ENCODE measurements at regions not wholly inside any gene's neighbourhood (a gene's known extent, or its start where the extent isn't known, plus 50 kb on each side); places are given as distances from the start of the nearest gene placed in this dataset.

DNA sequence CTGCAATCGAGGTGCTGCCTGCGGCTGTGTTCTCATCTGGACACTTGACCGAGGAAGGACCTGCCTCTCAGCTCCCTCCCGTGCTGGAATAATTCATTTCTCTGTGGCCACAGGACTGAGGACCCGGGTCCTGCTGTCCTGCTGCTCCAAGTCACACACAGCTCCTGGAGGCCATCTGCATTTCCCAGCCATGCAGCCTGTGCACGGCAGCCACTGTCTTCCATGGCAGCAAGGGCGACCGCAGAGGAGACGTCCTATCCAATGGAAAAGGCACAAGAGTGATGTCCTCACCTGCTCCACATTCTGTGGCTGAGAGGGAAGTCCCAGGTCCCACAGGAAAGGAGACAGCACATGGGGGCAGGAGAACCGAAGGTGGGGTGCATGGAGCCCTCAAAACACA is 495.8 kb downstream of the BRD1 start:
- no peak overlapping the region for H3K4me3 ChIP-seq (ENCODE audit: low read length)
- no peaks in the 10 kb centered on the region for H3K36me3 ChIP-seq (ENCODE audit: insufficient read depth, low read length)
- H3K27me3 ChIP-seq (ENCODE audit: insufficient read depth, low read length): no peaks in the 10 kb centered on the region
- H3K9me3 ChIP-seq (ENCODE audit: low read length): no peaks in the 10 kb centered on the region
- H3K4me1 ChIP-seq (ENCODE audit: insufficient read depth, low read length): no peaks in the 10 kb centered on the region
- no peak overlapping the region for H2AFZ ChIP-seq (ENCODE audit: low read depth, low read length)

DNA sequence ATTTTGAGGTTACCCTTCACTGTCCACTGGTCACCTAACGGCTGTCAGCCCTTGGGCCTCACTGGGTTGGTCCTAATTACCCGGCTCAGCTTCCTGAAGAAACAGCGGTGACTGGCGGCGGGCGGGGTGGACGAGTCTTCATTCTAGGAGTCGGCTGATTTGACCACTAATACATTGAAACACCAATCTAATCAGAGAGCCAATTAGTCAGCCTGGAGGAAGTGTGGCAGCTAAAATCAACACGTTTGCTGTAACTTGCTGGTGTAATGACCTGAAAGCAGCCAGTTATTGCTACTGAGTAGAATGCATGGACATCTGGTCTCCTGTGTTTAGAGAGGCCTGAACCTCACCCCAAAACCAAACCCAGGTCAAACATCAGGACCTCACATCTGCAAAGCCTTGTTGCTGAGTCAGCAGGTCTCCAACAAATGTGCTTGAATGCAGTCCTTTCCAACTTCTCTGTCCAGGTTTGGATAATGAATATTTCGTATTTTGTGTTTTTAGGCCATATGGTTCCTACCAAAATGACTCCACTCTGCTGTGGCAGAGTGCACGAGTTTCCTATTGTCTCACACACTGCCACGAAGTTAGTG is 496.4 kb downstream of the BRD1 start:
- Histone ChIP-seq H3K27me3 (ENCODE audit: insufficient read depth, low read length) (no peaks in the 10 kb centered on the region), H2AFZ (ENCODE audit: low read depth, low read length) (no peak overlapping the region), H3K36me3 (ENCODE audit: insufficient read depth, low read length) (no peaks in the 10 kb centered on the region)

DNA sequence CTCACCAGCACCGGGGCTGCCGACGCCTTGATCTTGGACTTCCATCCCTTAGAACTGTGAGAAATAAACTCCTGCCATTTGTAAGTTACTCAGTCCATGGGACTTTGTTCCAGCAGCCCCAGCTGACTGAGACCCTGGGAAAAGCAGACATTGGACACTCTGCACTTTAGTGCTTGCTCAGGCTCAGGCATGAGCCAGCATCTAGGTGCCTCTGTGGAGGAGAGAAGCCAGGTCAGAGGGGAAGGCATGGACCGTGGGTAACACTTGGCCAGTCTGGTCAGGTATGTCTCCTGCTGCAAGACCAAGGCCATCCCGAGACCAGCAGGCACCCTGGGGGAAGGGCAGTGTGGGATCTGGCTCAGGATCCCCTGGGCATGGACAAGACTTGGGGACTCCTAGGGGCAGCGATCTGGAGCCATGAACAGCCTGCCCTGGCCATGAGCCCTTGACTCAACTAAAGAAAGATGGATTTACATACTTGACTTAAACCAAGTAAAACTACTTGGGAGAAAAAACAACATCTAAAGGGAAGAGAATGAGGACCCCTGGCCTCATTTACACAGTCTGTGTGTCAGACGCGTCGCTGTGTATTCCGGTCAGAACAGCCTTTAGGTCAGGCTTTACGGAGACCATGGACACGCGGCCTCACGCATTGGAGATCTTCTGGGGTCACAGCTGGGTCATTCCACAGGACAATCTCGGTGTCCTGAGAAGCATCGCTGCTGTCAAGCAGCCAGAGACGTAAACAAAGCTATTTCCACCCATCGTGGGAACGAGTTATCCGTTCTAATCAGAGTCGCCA is 497.1 kb downstream of the BRD1 start:
- H3K4me1 ChIP-seq (ENCODE audit: insufficient read depth, low read length): no peaks in the 10 kb centered on the region
- H3K27me3 ChIP-seq (ENCODE audit: insufficient read depth, low read length): no peaks in the 10 kb centered on the region
- no peak overlapping the region for H2AFZ ChIP-seq (ENCODE audit: low read depth, low read length)
- H3K9me3 ChIP-seq (ENCODE audit: low read length): no peaks in the 10 kb centered on the region
- no peak overlapping the region for H3K4me3 ChIP-seq (ENCODE audit: low read length)
- H3K36me3 ChIP-seq (ENCODE audit: insufficient read depth, low read length): no peaks in the 10 kb centered on the region

More for the DNA sequence above, 496.4 kb downstream of the BRD1 start:
- Histone ChIP-seq H3K4me1 (ENCODE audit: insufficient read depth, low read length) (no peaks in the 10 kb centered on the region), H3K9me3 (ENCODE audit: low read length) (no peaks in the 10 kb centered on the region), H3K4me3 (ENCODE audit: low read length) (no peak overlapping the region)

DNA sequence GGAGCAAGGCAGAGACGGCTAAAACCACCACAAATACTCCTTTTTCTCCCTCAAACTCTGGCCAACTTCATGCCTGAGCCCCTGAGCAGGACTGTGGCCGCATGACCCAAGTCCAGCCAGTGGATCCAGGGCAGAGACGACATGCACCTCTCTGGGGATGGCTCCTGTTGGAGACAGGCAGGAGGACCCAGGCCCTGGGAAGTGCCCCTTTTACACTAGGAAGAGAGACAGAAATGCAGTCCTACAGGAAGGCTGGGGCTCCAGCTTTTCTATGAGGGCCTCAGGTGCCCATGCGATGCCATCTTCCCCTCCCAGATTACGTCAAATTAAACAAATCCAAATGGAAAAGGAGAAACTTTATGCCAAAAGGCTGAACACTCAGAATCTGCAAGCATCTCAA is 498.0 kb downstream of the BRD1 start:
- Histone ChIP-seq H2AFZ (ENCODE audit: low read depth, low read length) (no peak overlapping the region), H3K9me3 (ENCODE audit: low read length) (no peaks in the 10 kb centered on the region), H3K36me3 (ENCODE audit: insufficient read depth, low read length) (no peaks in the 10 kb centered on the region), H3K4me1 (ENCODE audit: insufficient read depth, low read length) (no peaks in the 10 kb centered on the region), H3K27me3 (ENCODE audit: insufficient read depth, low read length) (no peaks in the 10 kb centered on the region), H3K4me3 (ENCODE audit: low read length) (no peak overlapping the region)

DNA sequence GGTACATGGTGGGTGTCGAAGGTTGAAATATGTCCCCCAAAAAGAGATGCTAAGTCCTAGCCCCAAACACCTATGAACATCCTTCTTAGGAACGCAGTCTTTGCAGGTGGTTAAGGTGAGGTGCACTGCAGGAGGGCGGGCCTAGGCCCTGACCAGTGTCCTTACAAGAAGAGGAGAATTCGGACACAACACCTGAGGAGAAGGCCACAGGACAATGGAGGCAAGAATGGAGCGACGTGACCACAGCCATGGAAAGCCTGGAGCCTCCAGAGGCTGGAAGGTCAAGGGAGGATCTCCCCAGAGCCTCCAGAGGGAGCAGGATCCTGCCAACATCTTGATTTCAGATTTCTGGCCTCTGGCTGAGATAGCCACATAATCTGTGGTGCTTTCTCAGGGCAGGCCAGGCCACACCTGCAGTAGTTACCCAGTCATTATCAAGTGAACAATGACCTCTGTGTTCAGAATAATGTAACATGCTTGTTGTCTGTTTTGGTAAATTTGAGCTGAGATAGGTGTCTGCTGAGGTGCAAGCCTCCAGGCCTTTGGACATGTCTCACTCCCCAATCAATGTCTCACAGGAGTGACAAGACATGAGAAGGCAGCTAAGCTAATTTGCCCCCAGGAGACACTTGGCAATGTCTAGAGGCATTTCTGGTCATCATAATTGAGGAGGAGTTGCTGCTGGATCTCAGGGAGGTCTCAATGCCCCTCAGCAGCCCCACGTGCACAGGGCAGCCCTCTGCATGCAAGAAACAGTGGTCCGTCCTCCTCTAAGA is 498.9 kb downstream of the BRD1 start:
- H2AFZ ChIP-seq (ENCODE audit: low read depth, low read length): no peak overlapping the region
- no peaks in the 10 kb centered on the region for H3K9me3 ChIP-seq (ENCODE audit: low read length)
- H3K4me1 ChIP-seq (ENCODE audit: insufficient read depth, low read length): no peaks in the 10 kb centered on the region
- H3K36me3 ChIP-seq (ENCODE audit: insufficient read depth, low read length): no peaks in the 10 kb centered on the region
- H3K27me3 ChIP-seq (ENCODE audit: insufficient read depth, low read length): no peaks in the 10 kb centered on the region
- no peak overlapping the region for H3K4me3 ChIP-seq (ENCODE audit: low read length)

DNA sequence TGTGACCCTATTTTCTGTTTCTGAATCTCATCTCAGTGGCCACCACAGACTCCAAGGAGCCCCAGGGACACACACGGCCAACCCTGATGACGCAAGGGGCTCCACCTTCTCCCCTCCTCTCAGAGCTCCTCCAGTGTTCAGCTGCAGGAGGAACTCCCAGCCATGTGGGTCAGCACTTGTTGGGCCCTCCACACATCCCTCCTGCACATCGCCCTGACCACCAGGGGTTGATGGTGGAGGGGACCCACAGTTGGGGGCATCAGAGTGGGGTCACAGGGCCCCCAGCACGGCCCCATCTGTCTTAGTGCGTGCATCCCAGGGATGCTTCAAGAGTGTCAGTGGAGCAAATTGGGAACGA is 499.6 kb downstream of the BRD1 start:
- peaks cover under 1% of the 10 kb centered on the region for H3K27me3 ChIP-seq (ENCODE audit: insufficient read depth, low read length)
- H3K9me3 ChIP-seq (ENCODE audit: low read length): no peaks in the 10 kb centered on the region
- no peak overlapping the region for H2AFZ ChIP-seq (ENCODE audit: low read depth, low read length)
- H3K36me3 ChIP-seq (ENCODE audit: insufficient read depth, low read length): no peaks in the 10 kb centered on the region
- H3K4me1 ChIP-seq (ENCODE audit: insufficient read depth, low read length): no peaks in the 10 kb centered on the region
- no peak overlapping the region for H3K4me3 ChIP-seq (ENCODE audit: low read length)

DNA sequence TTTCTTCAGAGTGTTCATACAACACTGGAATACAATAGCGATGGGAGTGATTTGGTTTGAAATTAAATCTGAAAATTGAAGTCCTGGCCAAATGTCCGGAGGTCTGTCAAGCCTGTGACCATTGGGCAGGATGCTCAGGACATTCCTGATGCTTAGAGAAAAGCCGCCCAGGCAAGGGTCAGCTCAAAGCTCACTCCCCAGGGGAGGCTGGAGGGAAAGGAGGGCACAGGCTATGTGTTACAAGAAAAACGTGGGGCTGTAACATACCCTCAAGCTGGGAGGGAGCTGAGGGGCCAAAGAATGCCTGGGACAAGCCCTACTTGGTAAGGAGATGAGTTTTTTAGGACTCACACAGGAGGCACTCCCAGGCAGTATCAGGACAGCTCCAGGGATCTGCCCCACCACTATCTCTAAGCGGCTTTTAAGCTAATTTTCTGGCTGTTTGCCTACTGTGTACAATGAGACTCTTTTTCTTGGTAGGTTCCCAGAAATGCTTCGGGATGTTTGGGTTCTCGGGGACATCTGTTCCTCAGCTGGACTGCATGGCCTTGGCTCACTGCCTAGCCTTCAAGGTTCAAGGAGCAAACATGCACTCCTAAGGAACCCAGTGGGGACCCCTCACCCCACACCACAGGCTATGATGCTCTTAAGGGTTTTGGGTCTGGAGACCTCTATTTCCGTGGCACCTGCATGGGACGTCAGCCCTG is 500.1 kb downstream of the BRD1 start:
- Histone ChIP-seq H3K9me3 (ENCODE audit: low read length) (no peaks in the 10 kb centered on the region), H3K4me3 (ENCODE audit: low read length) (no peak overlapping the region), H3K4me1 (ENCODE audit: insufficient read depth, low read length) (no peaks in the 10 kb centered on the region), H3K36me3 (ENCODE audit: insufficient read depth, low read length) (no peaks in the 10 kb centered on the region), H2AFZ (ENCODE audit: low read depth, low read length) (no peak overlapping the region), H3K27me3 (ENCODE audit: insufficient read depth, low read length) (peaks cover 4% of the 10 kb centered on the region)

DNA sequence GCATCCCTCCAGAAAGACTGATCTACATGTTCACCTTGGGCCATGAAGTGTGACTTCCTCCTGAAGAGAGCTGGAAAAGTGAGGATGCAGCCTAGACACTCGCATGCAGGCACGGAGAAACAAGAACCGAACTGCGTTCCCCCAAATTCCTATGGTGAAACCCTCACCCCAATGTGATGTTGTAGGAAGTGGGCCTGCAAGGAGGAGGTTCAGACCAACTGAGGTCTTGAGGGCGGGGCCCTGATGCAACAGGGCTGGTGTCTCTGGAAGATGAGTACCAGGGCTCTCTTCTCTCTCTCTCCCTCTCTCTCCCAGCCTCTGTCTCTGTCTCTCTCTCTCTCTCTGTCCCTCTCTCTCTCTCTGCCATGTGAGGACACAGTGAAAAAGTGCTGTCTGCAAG is 501.1 kb downstream of the BRD1 start:
- H3K4me3 ChIP-seq (ENCODE audit: low read length): no peak overlapping the region
- H2AFZ ChIP-seq (ENCODE audit: low read depth, low read length): no peak overlapping the region
- H3K27me3 ChIP-seq (ENCODE audit: insufficient read depth, low read length): peaks cover 4% of the 10 kb centered on the region
- no peaks in the 10 kb centered on the region for H3K9me3 ChIP-seq (ENCODE audit: low read length)
- H3K4me1 ChIP-seq (ENCODE audit: insufficient read depth, low read length): no peaks in the 10 kb centered on the region
- H3K36me3 ChIP-seq (ENCODE audit: insufficient read depth, low read length): no peaks in the 10 kb centered on the region

DNA sequence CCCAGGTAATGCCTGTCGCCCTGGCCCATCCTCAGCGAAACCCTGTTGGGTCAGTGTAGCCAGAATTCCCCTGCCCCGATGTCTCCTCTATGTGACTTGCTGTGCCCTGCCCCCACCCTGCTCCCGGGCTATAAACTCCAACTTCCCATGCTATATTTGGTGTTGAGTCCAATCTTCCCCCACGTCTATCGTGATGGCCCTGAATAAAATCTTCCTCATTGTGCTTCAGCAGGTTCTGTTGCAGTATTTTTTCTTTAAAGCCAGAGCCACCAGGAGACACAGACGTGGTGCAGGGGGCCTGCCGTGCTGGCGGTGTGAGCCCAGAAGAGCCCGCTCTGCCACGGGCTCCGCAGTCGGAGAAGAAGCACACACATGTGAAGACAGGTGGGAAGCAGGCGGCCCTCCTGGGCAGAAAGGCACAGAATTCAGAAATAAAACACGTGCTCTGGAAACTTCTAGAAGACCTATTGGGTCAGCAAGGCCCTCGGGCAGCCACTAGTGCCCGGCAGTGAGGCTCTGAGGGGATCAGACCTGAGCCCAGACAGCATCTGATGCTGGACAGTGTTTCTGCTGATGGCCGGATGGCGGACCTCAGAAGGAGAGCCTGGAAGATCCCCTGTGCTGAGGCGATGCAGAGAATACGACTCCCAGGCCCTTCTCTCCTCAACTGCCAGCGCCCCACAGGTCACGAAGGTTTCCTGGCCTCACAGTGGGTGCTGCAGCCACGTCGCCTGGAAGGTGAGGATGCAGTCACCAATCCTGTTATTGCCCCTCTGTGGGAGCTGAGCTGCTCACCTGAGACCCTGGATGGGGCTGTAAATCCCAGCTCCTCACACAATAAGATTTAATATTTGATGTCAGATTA is 501.9 kb downstream of the BRD1 start:
- H3K4me3 ChIP-seq (ENCODE audit: low read length): no peak overlapping the region
- no peak overlapping the region for H2AFZ ChIP-seq (ENCODE audit: low read depth, low read length)
- peaks cover 4% of the 10 kb centered on the region for H3K27me3 ChIP-seq (ENCODE audit: insufficient read depth, low read length)
- no peaks in the 10 kb centered on the region for H3K36me3 ChIP-seq (ENCODE audit: insufficient read depth, low read length)
- H3K9me3 ChIP-seq (ENCODE audit: low read length): no peaks in the 10 kb centered on the region
- no peaks in the 10 kb centered on the region for H3K4me1 ChIP-seq (ENCODE audit: insufficient read depth, low read length)

DNA sequence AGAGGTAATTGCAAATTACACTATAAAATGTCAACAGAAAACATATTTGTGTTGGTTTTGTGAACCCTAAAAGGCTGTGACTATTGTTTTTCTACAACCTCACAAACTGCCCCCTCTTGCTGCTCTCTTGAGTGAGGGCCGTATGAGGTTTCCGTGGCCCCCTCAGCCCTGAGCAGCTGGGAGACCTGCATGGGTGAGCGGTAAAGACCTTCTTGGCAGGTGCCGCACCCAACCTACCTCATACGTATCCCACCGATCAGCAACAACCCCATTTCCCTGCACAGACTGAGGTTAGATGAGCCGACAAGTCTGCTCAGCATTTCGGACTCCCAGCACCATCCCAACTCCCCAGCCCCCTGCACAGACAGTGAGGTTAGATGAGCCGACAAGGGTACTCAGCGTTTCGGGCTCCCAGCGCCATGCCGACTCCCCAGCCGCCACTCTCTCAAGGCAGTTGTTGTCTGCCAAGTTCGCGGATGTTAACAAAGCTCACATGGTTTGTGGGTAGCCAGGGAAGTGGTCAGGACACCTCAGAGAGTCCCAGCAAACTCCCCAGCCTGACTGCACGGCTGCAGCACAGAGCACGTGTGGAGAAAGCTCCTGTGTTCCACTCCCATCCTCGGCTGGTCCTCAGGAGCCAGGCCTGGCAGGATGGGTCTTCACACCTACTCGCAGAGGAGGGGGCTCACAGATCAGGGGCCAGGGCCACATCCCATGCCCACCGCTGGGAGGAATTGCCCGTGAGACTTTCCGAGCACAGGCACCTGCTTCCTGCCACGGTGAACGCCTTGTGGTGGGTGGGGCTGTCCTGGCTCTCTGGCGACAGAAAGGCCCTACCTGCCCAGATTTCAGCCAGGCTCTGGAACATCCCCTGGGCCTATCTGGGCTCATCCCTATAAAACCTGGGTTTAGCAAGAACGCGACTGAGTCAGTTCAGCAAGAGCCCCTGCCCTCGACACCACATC is 502.9 kb downstream of the BRD1 start:
- Histone ChIP-seq H3K4me1 (ENCODE audit: insufficient read depth, low read length) (no peaks in the 10 kb centered on the region), H3K4me3 (ENCODE audit: low read length) (no peak overlapping the region), H3K27me3 (ENCODE audit: insufficient read depth, low read length) (peaks cover 4% of the 10 kb centered on the region), H3K9me3 (ENCODE audit: low read length) (no peaks in the 10 kb centered on the region), H2AFZ (ENCODE audit: low read depth, low read length) (no peak overlapping the region), H3K36me3 (ENCODE audit: insufficient read depth, low read length) (no peaks in the 10 kb centered on the region)

DNA sequence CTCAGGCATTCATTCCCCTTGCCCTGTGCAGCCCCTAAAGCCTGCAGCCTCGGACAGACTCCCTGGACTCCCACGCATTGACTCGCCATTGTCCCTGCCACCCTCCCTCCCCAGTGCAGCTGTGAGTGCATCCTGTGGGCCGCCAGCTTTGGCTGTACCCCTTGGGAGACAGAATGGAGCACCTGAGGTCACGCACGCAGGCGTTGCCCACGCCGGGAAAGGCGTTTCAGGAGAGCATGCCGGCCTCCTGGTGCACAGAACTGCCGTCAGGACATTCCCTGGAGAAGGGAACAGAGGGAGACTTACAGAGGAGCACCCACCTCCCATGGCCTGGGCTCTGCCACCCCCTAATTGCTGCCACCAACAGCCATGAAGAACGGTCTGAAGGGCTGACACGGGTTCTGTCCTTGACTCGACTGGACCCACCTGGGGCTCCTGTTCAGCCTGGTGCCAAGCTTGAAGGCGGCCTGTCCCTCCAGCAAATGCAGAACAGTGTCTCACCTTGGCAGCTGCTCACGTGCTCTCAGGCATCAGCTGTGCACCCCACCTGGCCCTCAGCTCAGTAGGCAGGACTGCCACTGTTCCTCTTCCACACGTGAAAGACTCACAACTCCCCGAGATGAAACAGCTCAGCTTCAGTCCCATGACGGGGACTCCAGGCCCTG is 503.8 kb downstream of the BRD1 start:
- Histone ChIP-seq H2AFZ (ENCODE audit: low read depth, low read length) (no peak overlapping the region), H3K4me3 (ENCODE audit: low read length) (no peak overlapping the region), H3K4me1 (ENCODE audit: insufficient read depth, low read length) (no peaks in the 10 kb centered on the region), H3K27me3 (ENCODE audit: insufficient read depth, low read length) (peaks cover 4% of the 10 kb centered on the region), H3K36me3 (ENCODE audit: insufficient read depth, low read length) (no peaks in the 10 kb centered on the region), H3K9me3 (ENCODE audit: low read length) (no peaks in the 10 kb centered on the region)

All from neuron (in vitro differentiated cells).